PC-9 (cell line): ENCODE measurements at regions not wholly inside any gene's neighbourhood (a gene's known extent, or its start where the extent isn't known, plus 50 kb on each side); places are given as distances from the start of the nearest gene placed in this dataset.

ENCODE experiments used
- EZH2 ChIP-seq: fragments of 200-600 bp; sonication (generic); IDR thresholded peaks from 2 replicates; pipeline ENCODE4 v1.8.0; 2017; ENCODE audit warnings: antibody characterized with exemption, low read depth
- TF ChIP-seq, protein P1 (sequence below): fragments of 200-600 bp; sonication (generic); conservative IDR thresholded peaks from 2 replicates; pipeline ENCODE4 v1.6.1; 2017; ENCODE audit warnings: mixed run types, antibody characterized with exemption, mild to moderate bottlenecking, moderate library complexity

DNA sequence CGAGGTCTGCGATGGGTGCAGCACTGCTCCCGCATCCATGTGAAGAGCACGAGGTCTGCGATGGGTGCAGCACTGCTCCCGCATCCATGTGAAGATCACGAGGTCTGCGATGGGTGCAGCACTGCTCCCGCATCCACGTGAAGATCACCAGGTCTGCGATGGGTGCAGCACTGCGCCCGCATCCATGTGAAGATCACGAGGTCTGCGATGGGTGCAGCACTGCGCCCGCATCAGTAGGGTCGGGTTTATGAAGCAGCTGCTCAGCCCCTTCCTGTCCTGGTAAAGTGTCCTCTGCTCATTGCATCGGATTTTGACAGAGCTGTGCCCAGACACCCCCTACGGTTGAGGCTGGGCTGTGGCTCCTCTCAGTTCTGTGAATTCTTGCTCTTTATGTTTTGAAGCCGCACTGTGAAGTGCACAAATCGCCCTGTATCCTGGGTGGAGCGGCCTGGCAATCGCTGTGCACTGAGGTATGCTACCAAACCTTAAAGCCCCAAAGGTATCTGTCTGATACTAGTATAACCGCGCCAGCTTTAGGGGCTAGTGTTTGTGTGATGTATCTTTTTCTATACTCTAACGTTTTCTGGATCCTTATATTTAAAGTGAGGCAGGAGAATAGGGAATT is 98.7 kb downstream of the CPZ start:
- no peak for TF ChIP-seq EZH2
- TF ChIP-seq, protein P1, sequence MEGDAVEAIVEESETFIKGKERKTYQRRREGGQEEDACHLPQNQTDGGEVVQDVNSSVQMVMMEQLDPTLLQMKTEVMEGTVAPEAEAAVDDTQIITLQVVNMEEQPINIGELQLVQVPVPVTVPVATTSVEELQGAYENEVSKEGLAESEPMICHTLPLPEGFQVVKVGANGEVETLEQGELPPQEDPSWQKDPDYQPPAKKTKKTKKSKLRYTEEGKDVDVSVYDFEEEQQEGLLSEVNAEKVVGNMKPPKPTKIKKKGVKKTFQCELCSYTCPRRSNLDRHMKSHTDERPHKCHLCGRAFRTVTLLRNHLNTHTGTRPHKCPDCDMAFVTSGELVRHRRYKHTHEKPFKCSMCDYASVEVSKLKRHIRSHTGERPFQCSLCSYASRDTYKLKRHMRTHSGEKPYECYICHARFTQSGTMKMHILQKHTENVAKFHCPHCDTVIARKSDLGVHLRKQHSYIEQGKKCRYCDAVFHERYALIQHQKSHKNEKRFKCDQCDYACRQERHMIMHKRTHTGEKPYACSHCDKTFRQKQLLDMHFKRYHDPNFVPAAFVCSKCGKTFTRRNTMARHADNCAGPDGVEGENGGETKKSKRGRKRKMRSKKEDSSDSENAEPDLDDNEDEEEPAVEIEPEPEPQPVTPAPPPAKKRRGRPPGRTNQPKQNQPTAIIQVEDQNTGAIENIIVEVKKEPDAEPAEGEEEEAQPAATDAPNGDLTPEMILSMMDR, result no peak
